ENCODE measurements at regions not wholly inside any gene's neighbourhood (a gene's known extent, or its start where the extent isn't known, plus 50 kb on each side); places are given as distances from the start of the nearest gene placed in this dataset.

GRCh38 chr1:221308534-221309511 lies 429.6 kb downstream of the HLX start:
- no peak for DNase-seq

GRCh38 chr1:221309723-221310122 lies 430.5 kb downstream of the HLX start:
- DNase-seq: no peak

- no peak for DNase-seq
Measured at GRCh38 chr1:221310180-221310579, 430.9 kb downstream of the HLX start.

DNA sequence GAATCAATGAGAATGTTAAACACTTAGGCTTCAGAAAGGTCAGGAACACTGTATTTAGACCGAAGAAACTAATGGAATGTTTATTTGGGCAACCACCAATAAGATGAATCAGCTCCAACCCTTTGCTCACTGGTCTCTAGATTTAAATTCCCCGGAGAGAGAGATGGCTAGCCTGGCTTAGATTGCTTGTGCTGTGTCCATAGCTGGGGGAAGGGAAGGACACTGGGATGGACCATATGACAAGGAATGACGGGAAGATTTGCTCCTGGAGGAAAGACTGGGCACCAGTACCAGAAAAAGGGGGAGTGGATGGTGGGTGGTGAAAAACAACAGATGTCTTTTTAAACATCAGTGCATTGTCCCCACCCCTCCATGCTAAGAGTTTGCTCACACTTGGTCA lies 426.6 kb downstream of the DUSP10 start:
- no peak for DNase-seq

GRCh38 chr1:221316491-221317056 lies 425.3 kb downstream of the DUSP10 start:
- DNase-seq: no peak

- DNase-seq: no peak
Measured at GRCh38 chr1:221317537-221317936, 424.4 kb downstream of the DUSP10 start.

DNA sequence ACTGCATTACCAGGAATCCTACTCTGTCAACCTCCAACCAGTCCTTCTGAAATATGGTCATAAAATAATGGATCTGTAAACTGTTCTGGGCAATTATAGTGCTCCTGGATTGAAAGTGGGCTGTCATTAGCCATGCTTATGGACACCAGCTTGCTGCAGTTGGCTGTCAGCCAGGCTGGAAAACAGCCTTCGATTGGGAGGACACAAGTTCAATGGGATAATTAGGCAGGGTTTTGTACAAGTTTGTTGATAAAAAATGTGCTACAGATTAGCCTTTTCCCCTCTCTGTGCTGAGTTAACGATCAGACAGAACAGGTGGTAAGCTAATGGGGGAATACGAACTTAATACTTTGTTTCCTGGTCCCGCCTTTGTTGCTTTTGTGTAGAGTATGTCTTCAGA lies 413.9 kb downstream of the DUSP10 start:
- DNase-seq: no peak

DNA sequence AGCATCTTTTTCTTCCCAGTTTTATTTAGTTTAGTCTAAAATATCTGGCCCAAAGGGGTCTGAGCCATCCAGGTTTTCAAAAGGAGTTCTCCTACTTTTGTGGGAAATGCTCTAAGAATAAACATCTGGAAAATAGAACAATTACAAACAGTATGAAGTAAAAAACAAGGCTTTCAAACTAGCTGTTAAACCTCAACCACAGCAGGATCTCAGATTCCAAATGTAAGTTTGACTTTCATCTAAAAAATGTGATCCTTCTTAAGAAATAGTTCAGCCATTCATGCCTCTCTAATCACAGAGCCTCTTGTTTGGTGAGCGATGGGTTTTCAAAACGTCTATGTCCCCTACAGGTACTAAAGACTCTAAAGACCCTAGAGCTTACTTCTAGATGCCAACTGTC lies 413.5 kb downstream of the DUSP10 start:
- DNase-seq: no peak

GRCh38 chr1:221331273-221332183 lies 410.4 kb downstream of the DUSP10 start:
- no peak for DNase-seq

- no peak for DNase-seq
Measured at GRCh38 chr1:221334062-221334461, 407.8 kb downstream of the DUSP10 start.

- DNase-seq: no peak
Measured at GRCh38 chr1:221335161-221336101, 406.5 kb downstream of the DUSP10 start.

DNA sequence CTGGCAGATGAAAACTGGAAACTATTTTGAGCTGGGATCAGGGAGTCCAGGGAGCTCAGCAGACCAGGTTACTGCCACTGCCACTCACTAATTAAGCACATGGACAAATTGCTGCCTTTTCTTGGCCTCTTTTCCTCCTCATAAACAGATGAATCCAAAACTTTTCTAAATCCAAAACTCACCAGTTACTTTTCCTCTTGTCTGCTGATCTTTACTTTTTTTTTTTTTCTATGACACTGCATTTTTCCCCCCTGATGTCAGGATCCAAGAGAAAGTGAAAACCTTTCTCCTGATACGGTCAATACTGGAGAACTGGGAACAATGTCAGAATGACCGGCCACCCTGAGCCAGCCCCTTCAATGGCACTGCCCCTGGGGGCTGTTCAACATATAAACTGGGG lies 405.8 kb downstream of the DUSP10 start:
- no peak for DNase-seq

GRCh38 chr1:221337106-221337505 lies 404.8 kb downstream of the DUSP10 start:
- no peak for DNase-seq

GRCh38 chr1:221343136-221343535 lies 398.8 kb downstream of the DUSP10 start:
- no peak for DNase-seq

GRCh38 chr1:221343607-221344006 lies 398.3 kb downstream of the DUSP10 start:
- DNase-seq: no peak

- no peak for DNase-seq
Measured at GRCh38 chr1:221344693-221345092, 397.2 kb downstream of the DUSP10 start.

DNA sequence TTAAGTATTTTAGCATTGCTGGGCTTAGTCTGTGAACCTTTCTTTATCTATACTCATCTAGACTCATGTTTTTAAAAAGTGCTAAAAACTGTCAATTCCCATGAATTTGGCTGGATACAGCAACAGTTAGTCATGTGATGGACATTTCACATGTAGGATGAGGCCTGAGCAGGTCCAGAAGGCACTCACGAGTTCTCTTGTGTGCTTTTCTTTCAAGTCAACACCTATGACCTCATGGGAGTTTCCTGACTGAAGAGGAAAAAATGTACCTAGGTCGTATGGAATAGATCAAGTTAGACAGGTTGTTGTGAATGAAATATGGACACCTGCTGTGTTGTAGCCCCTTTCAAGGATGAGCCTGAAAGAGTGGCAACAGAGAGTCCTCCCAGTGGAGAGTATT lies 394.2 kb downstream of the DUSP10 start:
- no peak for DNase-seq

DNA sequence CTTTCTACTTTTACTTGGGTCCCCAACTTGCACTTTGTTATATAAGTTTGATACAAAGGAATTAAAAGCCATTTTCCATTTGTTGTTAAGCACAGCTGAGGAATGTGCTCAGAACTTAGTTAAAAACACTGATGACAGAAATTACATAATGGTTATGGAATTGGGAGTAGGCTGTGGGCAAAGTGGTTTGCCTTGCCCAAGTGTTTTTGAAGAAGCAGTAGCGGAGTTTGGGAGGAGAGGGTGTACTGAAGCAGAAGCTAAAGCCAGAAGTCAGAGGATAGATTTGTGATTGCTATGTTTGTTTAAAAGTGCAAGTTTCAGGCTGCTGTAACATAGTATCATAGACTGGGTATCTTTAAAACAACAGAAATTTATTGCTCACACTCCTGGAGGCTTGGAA lies 391.8 kb downstream of the DUSP10 start:
- no peak for DNase-seq

- no peak for DNase-seq
Measured at GRCh38 chr1:221356693-221357092, 385.2 kb downstream of the DUSP10 start.

DNA sequence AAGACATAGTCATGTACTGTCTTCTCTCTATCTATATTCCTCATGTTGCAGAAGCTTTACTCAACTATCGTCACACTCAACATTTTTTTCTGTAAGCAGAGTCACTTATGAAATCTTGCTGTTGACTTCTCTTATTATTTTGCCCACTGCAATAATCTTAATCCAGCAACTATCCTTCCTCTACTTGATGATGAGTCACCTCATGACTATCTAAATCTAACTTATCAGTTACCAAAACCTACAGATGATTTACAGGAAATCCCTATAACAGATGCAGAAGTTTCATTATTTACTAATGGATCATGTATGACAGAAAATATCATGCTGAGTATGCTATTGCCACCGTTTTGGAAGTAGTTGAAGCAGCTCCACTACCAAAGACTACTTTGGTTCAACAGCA lies 378.9 kb downstream of the DUSP10 start:
- no peak for DNase-seq

- no peak for DNase-seq
Measured at GRCh38 chr1:221366495-221367110, 375.3 kb downstream of the DUSP10 start.

DNA sequence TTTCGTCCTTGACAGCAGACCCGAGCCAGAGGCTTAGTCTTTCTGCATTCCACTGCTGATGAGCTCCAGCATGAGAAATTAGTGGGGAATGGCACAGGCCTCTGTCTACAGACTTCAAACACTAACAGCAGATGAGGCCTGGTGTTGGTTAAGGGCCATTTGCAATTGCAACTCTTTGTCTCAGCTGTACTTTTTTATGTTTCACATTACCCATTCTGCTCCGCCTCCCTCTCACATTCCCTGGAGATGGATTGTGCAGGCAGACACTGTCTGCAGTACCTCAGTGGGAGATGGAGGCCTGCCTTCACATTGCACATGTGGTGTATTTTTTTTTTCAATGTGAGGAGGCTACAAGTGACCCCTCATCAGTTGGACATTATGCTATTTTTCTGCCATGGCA lies 370.2 kb downstream of the DUSP10 start:
- no peak for DNase-seq

Measured in CD4-positive, alpha-beta T cell treated with Interleukin-17A for 4 hours (primary cell).